ENCODE measurements at regions not wholly inside any gene's neighbourhood (a gene's known extent, or its start where the extent isn't known, plus 50 kb on each side); places are given as distances from the start of the nearest gene placed in this dataset.

- no peak for DNase-seq (ENCODE audit: extremely low spot score)
- TF ChIP-seq POLR2A (IDR thresholded peaks at IDR 0.05; ENCODE audit: low read depth) (no peak), CTCF (IDR thresholded peaks at IDR 0.05) (no peak), POLR2AphosphoS5 (IDR thresholded peaks at IDR 0.05) (no peak), EP300 (IDR thresholded peaks at IDR 0.05) (no peak)
- intact Hi-C loops (cut with DNase I) = no loop called here
Measured at GRCh38 chr9:3047912-3048311, 204.0 kb upstream of the PUM3 start.

GRCh38 chr9:3045153-3045552 is 201.3 kb upstream of the PUM3 start:
- 60% methylated on average over 1 of the region's 1 CpG for WGBS
- TF ChIP-seq CTCF (IDR thresholded peaks at IDR 0.05) = no peak
- no peak for TF ChIP-seq POLR2A (IDR thresholded peaks at IDR 0.05; ENCODE audit: low read depth)
- TF ChIP-seq EP300 (IDR thresholded peaks at IDR 0.05) = no peak
- DNase-seq (ENCODE audit: extremely low spot score) = no peak
- no peaks in the 10 kb centered on the region for H3K9me3 ChIP-seq
- peaks cover 0 to 10% (median 7%) of the 10 kb centered on the region in 4 donors for H3K4me1 ChIP-seq
- intact Hi-C loops (cut with DNase I) = no loop called here
- no peak overlapping the region for H3K4me3 ChIP-seq
- no peaks in the 10 kb centered on the region for H3K36me3 ChIP-seq
- no peak overlapping the region for H3K27ac ChIP-seq (replicated peaks in 1 of 4)
- H3K27me3 ChIP-seq = no peaks in the 10 kb centered on the region

More at GRCh38 chr9:3047912-3048311, 204.0 kb upstream of the PUM3 start:
- 64% methylated on average over 3 of the region's 3 CpGs for WGBS
- Histone ChIP-seq H3K36me3 (no peaks in the 10 kb centered on the region), H3K9me3 (no peaks in the 10 kb centered on the region), H3K27me3 (no peaks in the 10 kb centered on the region), H3K4me1 (peaks cover 0 to 10% (median 7%) of the 10 kb centered on the region in 4 donors), H3K4me3 (no peak overlapping the region), H3K27ac (replicated peaks in 1 of 4) (no peak overlapping the region)

DNA sequence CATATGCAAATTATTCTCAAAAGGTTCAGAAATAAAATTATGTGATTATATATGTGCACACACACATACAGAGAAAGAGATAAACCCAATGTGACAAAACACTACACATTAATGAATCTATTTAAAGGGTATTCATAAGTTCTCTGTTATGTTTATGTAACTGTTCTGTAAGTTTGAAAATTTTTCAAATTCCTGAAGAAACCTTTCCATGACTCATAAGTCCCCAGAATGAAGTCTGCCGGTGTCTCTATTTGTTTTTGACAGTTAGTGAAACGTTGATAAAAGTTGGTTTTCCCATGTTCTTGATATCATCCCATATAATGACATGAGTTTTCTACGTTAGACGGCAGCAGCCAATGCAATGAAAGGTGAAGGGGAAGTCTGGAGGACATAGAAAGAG is 199.5 kb upstream of the PUM3 start:
- DNase-seq (ENCODE audit: extremely low spot score) = no peak
- intact Hi-C loops (cut with DNase I) = no loop called here
- 63% methylated on average over 4 of the region's 4 CpGs for WGBS

GRCh38 chr9:3040761-3041160 is 196.9 kb upstream of the PUM3 start:
- H3K36me3 ChIP-seq = no peaks in the 10 kb centered on the region
- H3K4me1 ChIP-seq = peaks cover 0 to 17% (median 11%) of the 10 kb centered on the region in 4 donors
- DNase-seq (ENCODE audit: extremely low spot score) = no peak
- no peak overlapping the region for H3K4me3 ChIP-seq
- no peaks in the 10 kb centered on the region for H3K9me3 ChIP-seq
- 82% methylated on average over 3 of the region's 3 CpGs for WGBS
- TF ChIP-seq EP300 (IDR thresholded peaks at IDR 0.05) (no peak), CTCF (IDR thresholded peaks at IDR 0.05) (no peak), POLR2AphosphoS5 (IDR thresholded peaks at IDR 0.05) (no peak), POLR2A (IDR thresholded peaks at IDR 0.05; ENCODE audit: low read depth) (no peak)
- intact Hi-C loops (cut with DNase I) = no loop called here
- no peaks in the 10 kb centered on the region for H3K27me3 ChIP-seq
- H3K27ac ChIP-seq (replicated peaks in 1 of 4) = no peak overlapping the region

More for the DNA sequence above, 199.5 kb upstream of the PUM3 start:
- Histone ChIP-seq H3K4me3 (no peak overlapping the region), H3K4me1 (peaks cover 0 to 10% (median 7%) of the 10 kb centered on the region in 4 donors), H3K27ac (replicated peaks in 1 of 4) (no peak overlapping the region), H3K27me3 (no peaks in the 10 kb centered on the region), H3K9me3 (no peaks in the 10 kb centered on the region), H3K36me3 (no peaks in the 10 kb centered on the region)
- TF ChIP-seq EP300 (IDR thresholded peaks at IDR 0.05) = no peak
- TF ChIP-seq POLR2A (IDR thresholded peaks at IDR 0.05; ENCODE audit: low read depth) = no peak
- no peak for TF ChIP-seq CTCF (IDR thresholded peaks at IDR 0.05)

GRCh38 chr9:3036333-3036700 is 192.4 kb upstream of the PUM3 start:
- 35% methylated on average over 1 of the region's 1 CpG for WGBS
- Histone ChIP-seq H3K27ac (replicated peaks in 1 of 4) (no peak overlapping the region), H3K27me3 (no peaks in the 10 kb centered on the region), H3K9me3 (no peaks in the 10 kb centered on the region), H3K4me1 (peaks cover 0 to 10% (median 5%) of the 10 kb centered on the region in 4 donors), H3K4me3 (no peak overlapping the region), H3K36me3 (no peaks in the 10 kb centered on the region)
- intact Hi-C loops (cut with DNase I) = no loop called here
- no peak for DNase-seq (ENCODE audit: extremely low spot score)
- no peak for TF ChIP-seq POLR2AphosphoS5 (IDR thresholded peaks at IDR 0.05)
- TF ChIP-seq EP300 (IDR thresholded peaks at IDR 0.05) = no peak
- TF ChIP-seq CTCF (IDR thresholded peaks at IDR 0.05) = no peak
